ENCODE measurements at regions not wholly inside any gene's neighbourhood (a gene's known extent, or its start where the extent isn't known, plus 50 kb on each side); places are given as distances from the start of the nearest gene placed in this dataset.
"Not testable (repeated sequence)": the region's sequence is repeated elsewhere in the genome, so short reads cannot be mapped to it uniquely, and the experiment has no call there.

- no peaks in the 10 kb centered on the region for H3K36me3 ChIP-seq
- no peak overlapping the region for H3K4me3 ChIP-seq
- no peaks in the 10 kb centered on the region for H3K4me1 ChIP-seq
- H3K27me3 ChIP-seq: no peaks in the 10 kb centered on the region
- H3K27ac ChIP-seq: no peak overlapping the region
- no peak for DNase-seq
- H3K9me3 ChIP-seq (replicated peaks): no peaks in the 10 kb centered on the region
Measured at GRCh38 chr1:57591842-57592241, 168.0 kb upstream of the DAB1 start.

- no peaks in the 10 kb centered on the region for H3K9me3 ChIP-seq (replicated peaks)
- H3K27ac ChIP-seq: no peak overlapping the region
- no peaks in the 10 kb centered on the region for H3K36me3 ChIP-seq
- no peak for DNase-seq
- H3K4me3 ChIP-seq: no peak overlapping the region
- no peaks in the 10 kb centered on the region for H3K27me3 ChIP-seq
- H3K4me1 ChIP-seq: no peaks in the 10 kb centered on the region
Measured at GRCh38 chr1:57590978-57591377, 167.1 kb upstream of the DAB1 start.

- Histone ChIP-seq H3K4me3 (no peak overlapping the region), H3K27ac (no peak overlapping the region), H3K27me3 (no peaks in the 10 kb centered on the region), H3K9me3 (replicated peaks) (no peaks in the 10 kb centered on the region), H3K4me1 (no peaks in the 10 kb centered on the region), H3K36me3 (no peaks in the 10 kb centered on the region)
- no peak for DNase-seq
Measured at GRCh38 chr1:57586842-57587241, 163.0 kb upstream of the DAB1 start.

- no peak overlapping the region for H3K27ac ChIP-seq
- H3K27me3 ChIP-seq: no peaks in the 10 kb centered on the region
- no peak for DNase-seq
- no peaks in the 10 kb centered on the region for H3K4me1 ChIP-seq
- no peak overlapping the region for H3K4me3 ChIP-seq
- H3K36me3 ChIP-seq: no peaks in the 10 kb centered on the region
- no peaks in the 10 kb centered on the region for H3K9me3 ChIP-seq (replicated peaks)
Measured at GRCh38 chr1:57578680-57579079, 154.8 kb upstream of the DAB1 start.

- Histone ChIP-seq H3K4me1 (no peaks in the 10 kb centered on the region), H3K4me3 (no peak overlapping the region), H3K36me3 (no peaks in the 10 kb centered on the region), H3K27ac (no peak overlapping the region), H3K27me3 (no peaks in the 10 kb centered on the region), H3K9me3 (replicated peaks) (no peaks in the 10 kb centered on the region)
- no peak for DNase-seq
Measured at GRCh38 chr1:57578099-57578498, 154.2 kb upstream of the DAB1 start.

GRCh38 chr1:57576756-57577155 lies 152.9 kb upstream of the DAB1 start:
- Histone ChIP-seq H3K27ac (no peak overlapping the region), H3K36me3 (no peaks in the 10 kb centered on the region), H3K4me1 (no peaks in the 10 kb centered on the region), H3K4me3 (no peak overlapping the region), H3K9me3 (replicated peaks) (no peaks in the 10 kb centered on the region), H3K27me3 (no peaks in the 10 kb centered on the region)
- DNase-seq: no peak

GRCh38 chr1:57572016-57572415 lies 148.2 kb upstream of the DAB1 start:
- no peak overlapping the region for H3K4me3 ChIP-seq
- H3K9me3 ChIP-seq (replicated peaks): no peaks in the 10 kb centered on the region
- H3K4me1 ChIP-seq: no peaks in the 10 kb centered on the region
- no peaks in the 10 kb centered on the region for H3K27me3 ChIP-seq
- no peak for DNase-seq
- H3K27ac ChIP-seq: no peak overlapping the region
- H3K36me3 ChIP-seq: no peaks in the 10 kb centered on the region

GRCh38 chr1:57558066-57558465 lies 134.2 kb upstream of the DAB1 start:
- DNase-seq; H3K36me3 ChIP-seq; H3K9me3 ChIP-seq (replicated peaks); H3K4me3 ChIP-seq; H3K27ac ChIP-seq; H3K27me3 ChIP-seq; H3K4me1 ChIP-seq: not testable (repeated sequence)

- Histone ChIP-seq H3K9me3 (replicated peaks) (no peaks in the 10 kb centered on the region), H3K27ac (no peak overlapping the region), H3K27me3 (peaks cover 4% of the 10 kb centered on the region; the same call in 1 of the 2 replicates), H3K36me3 (no peaks in the 10 kb centered on the region), H3K4me1 (no peaks in the 10 kb centered on the region), H3K4me3 (no peak overlapping the region)
- no peak for DNase-seq
Measured at GRCh38 chr1:57553666-57554065, 129.8 kb upstream of the DAB1 start.

GRCh38 chr1:57551476-57551875 lies 127.6 kb upstream of the DAB1 start:
- no peak overlapping the region for H3K27ac ChIP-seq
- DNase-seq: no peak
- H3K4me3 ChIP-seq: no peak overlapping the region
- H3K36me3 ChIP-seq: no peaks in the 10 kb centered on the region
- H3K27me3 ChIP-seq: peaks cover 7% of the 10 kb centered on the region; the same call in 1 of the 2 replicates
- no peaks in the 10 kb centered on the region; the same call in 1 of the 2 replicates for H3K9me3 ChIP-seq (replicated peaks)
- H3K4me1 ChIP-seq: no peaks in the 10 kb centered on the region

- Histone ChIP-seq H3K4me3 (no peak overlapping the region), H3K27me3 (peaks cover 7% of the 10 kb centered on the region; the same call in 1 of the 2 replicates), H3K27ac (no peak overlapping the region), H3K4me1 (no peaks in the 10 kb centered on the region), H3K9me3 (replicated peaks) (no peaks in the 10 kb centered on the region; the same call in 1 of the 2 replicates), H3K36me3 (no peaks in the 10 kb centered on the region)
- DNase-seq: no peak
Measured at GRCh38 chr1:57550092-57550491, 126.2 kb upstream of the DAB1 start.

- Histone ChIP-seq H3K9me3 (replicated peaks) (no peaks in the 10 kb centered on the region; the same call in 1 of the 2 replicates), H3K4me1 (no peaks in the 10 kb centered on the region), H3K27me3 (peaks cover 7% of the 10 kb centered on the region; the same call in 1 of the 2 replicates), H3K36me3 (no peaks in the 10 kb centered on the region), H3K4me3 (no peak overlapping the region), H3K27ac (no peak overlapping the region)
- DNase-seq: no peak
Measured at GRCh38 chr1:57549300-57549699, 125.4 kb upstream of the DAB1 start.

GRCh38 chr1:57546549-57547330 lies 122.9 kb upstream of the DAB1 start:
- DNase-seq: no peak
- H3K27me3 ChIP-seq: peaks cover 7% of the 10 kb centered on the region; the same call in 1 of the 2 replicates
- H3K27ac ChIP-seq: no peak overlapping the region
- H3K4me1 ChIP-seq: no peaks in the 10 kb centered on the region
- H3K9me3 ChIP-seq (replicated peaks): no peaks in the 10 kb centered on the region; the same call in 1 of the 2 replicates
- H3K36me3 ChIP-seq: no peaks in the 10 kb centered on the region
- no peak overlapping the region for H3K4me3 ChIP-seq

GRCh38 chr1:57544345-57544744 lies 120.5 kb upstream of the DAB1 start:
- no peak overlapping the region for H3K4me3 ChIP-seq
- no peak for DNase-seq

GRCh38 chr1:57536749-57537423 lies 113.0 kb upstream of the DAB1 start:
- no peak for DNase-seq
- Histone ChIP-seq H3K27ac (no peak overlapping the region), H3K9me3 (replicated peaks) (no peaks in the 10 kb centered on the region), H3K27me3 (no peaks in the 10 kb centered on the region), H3K4me3 (no peak overlapping the region), H3K4me1 (no peaks in the 10 kb centered on the region), H3K36me3 (no peaks in the 10 kb centered on the region)

More at GRCh38 chr1:57544345-57544744, 120.5 kb upstream of the DAB1 start:
- Histone ChIP-seq H3K27ac (no peak overlapping the region), H3K4me1 (no peaks in the 10 kb centered on the region), H3K36me3 (no peaks in the 10 kb centered on the region), H3K9me3 (replicated peaks) (no peaks in the 10 kb centered on the region; the same call in 1 of the 2 replicates), H3K27me3 (0 out of 2 replicates have a peak, but pooled peaks cover 3% of the 10 kb centered on the region)

Data from SJCRH30 (cell line).